ENCODE measurements at regions not wholly inside any gene's neighbourhood (a gene's known extent, or its start where the extent isn't known, plus 50 kb on each side); places are given as distances from the start of the nearest gene placed in this dataset.

- in situ Hi-C loops (cut with HindIII; ENCODE audit: low sequenced_read_pairs) = no loop called here
Measured at GRCh38 chr11:113584371-113584770, 109.2 kb upstream of the DRD2 start.

GRCh38 chr11:113581713-113582112, 106.5 kb upstream of the DRD2 start:
- in situ Hi-C loops (cut with HindIII; ENCODE audit: low sequenced_read_pairs) = no loop called here

DNA sequence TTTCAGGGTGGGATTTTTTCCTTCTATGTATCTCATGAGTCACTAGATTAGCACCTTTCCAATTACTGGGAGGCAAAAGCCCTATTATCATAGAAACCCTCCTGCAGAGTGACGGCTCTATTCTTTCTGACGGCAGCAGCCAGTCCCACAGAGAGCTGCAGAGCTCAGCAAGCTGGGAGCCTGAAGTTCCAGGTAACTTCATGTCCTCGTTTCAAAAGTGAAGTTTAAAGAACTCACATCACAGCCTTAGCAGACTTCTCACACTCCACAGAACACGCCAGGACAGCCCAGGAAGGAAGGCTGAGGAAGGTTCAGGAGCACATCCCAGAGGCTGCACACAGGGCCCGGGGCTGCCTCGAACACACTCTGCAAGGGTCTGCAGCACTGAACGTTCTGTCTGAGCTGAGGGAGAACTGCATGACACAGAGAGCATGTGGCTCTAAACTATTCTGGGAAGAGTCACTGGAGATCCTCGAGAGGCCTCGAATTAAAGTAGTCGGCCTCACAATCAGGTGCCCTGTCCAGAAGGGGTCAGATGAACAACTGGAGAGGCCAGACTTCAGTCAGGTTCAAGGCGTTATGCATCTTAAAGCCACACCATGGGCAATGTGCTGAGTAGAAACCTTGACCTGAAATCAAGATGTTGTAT, 104.2 kb upstream of the DRD2 start:
- in situ Hi-C loops (cut with HindIII; ENCODE audit: low sequenced_read_pairs) = no loop called here

GRCh38 chr11:113578715-113579250, 103.6 kb upstream of the DRD2 start:
- in situ Hi-C loops (cut with HindIII; ENCODE audit: low sequenced_read_pairs) = no loop called here

DNA sequence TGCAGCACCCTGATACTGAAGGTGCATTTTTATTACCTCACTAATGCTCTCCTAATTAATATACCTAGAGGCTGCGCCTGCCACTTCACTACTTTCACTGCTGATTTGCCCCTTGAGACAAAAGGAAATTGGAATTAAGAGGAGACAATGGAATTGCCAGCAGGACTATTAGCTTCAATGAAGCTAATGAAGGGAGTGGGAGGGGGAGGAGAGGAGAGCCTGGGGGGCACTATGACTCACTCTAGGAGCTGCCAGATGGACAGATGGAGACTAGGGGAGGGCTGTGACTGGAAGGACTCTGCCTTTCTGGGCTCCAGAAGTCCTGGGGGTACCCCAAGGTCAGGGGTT, 102.8 kb upstream of the DRD2 start:
- in situ Hi-C loops (cut with HindIII; ENCODE audit: low sequenced_read_pairs) = no loop called here

- in situ Hi-C loops (cut with HindIII; ENCODE audit: low sequenced_read_pairs) = no loop called here
Measured at GRCh38 chr11:113577356-113578032, 102.3 kb upstream of the DRD2 start.

DNA sequence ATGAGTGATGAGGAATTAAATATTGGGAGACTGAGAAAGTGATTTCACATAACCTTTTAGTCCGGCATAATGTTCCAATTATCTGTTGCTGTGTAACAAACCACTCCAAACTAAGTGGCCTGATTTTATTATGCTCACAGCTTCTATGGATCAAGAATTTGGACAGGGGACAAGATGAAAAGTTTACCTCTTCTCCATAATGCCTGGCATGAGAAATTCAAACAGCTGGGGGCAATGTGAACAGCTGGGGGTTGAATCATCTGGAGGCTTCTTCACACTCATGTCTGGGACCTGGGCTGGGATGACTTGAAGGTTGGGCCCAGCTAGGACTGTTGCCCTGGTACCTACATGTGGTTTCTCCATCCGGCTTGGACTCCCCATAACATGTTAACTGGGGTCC, 99.4 kb upstream of the DRD2 start:
- in situ Hi-C loops (cut with HindIII; ENCODE audit: low sequenced_read_pairs) = no loop called here

GRCh38 chr11:113574171-113574570, 99.0 kb upstream of the DRD2 start:
- in situ Hi-C loops (cut with HindIII; ENCODE audit: low sequenced_read_pairs) = no loop called here

- in situ Hi-C loops (cut with HindIII; ENCODE audit: low sequenced_read_pairs) = no loop called here
Measured at GRCh38 chr11:113572136-113572735, 97.0 kb upstream of the DRD2 start.

DNA sequence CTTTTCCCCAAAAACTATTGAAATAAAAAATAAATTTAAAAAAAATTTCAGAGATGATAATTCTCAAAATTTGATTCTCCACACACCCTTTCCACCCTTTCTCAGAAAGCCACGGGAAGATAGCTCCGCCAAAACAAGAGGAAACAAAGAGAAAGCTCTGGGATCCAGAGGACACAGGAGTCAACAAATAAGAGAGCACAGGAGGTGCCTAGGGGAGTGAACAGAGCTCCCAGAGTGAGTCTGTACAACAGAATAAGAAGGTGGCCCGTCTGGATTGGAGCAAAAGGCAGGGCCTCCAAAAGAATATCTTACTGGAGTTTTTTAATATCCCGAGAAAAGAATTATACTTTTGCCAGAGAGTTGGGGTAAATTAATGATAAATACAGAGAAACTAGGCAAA, 96.3 kb upstream of the DRD2 start:
- in situ Hi-C loops (cut with HindIII; ENCODE audit: low sequenced_read_pairs) = no loop called here

- in situ Hi-C loops (cut with HindIII; ENCODE audit: low sequenced_read_pairs) = no loop called here
Measured at GRCh38 chr11:113570906-113571305, 95.7 kb upstream of the DRD2 start.

DNA sequence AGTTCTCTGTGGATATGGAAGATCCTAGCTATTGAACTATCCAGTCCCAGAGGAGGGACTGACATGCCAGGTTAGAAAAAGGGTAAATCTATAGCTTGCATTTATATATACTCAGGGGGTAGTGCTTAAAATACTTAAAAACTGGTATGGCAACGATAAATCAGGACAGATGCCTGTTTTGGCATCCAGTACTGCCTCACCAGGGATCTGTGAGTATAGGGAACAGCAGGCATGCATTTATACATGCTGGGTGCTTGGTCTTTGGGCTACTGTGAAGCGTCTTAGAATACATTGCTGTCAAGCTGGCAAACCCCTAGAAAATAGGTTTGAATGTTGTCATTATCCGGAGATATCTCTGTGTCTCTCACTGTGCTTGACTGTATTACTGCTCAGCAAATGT, 94.2 kb upstream of the DRD2 start:
- in situ Hi-C loops (cut with HindIII; ENCODE audit: low sequenced_read_pairs) = loop anchor here (5.0 kb wide), 1 partner anchor 57 kb away; no protein-coding TSS in a partner anchor

- in situ Hi-C loops (cut with HindIII; ENCODE audit: low sequenced_read_pairs) = loop anchor here (5.0 kb wide), 1 partner anchor 56 kb away; no protein-coding TSS in a partner anchor
Measured at GRCh38 chr11:113568566-113568965, 93.4 kb upstream of the DRD2 start.

GRCh38 chr11:113567867-113568544, 92.8 kb upstream of the DRD2 start:
- in situ Hi-C loops (cut with HindIII; ENCODE audit: low sequenced_read_pairs) = loop anchor here (5.0 kb wide), 1 partner anchor 56 kb away; no protein-coding TSS in a partner anchor

DNA sequence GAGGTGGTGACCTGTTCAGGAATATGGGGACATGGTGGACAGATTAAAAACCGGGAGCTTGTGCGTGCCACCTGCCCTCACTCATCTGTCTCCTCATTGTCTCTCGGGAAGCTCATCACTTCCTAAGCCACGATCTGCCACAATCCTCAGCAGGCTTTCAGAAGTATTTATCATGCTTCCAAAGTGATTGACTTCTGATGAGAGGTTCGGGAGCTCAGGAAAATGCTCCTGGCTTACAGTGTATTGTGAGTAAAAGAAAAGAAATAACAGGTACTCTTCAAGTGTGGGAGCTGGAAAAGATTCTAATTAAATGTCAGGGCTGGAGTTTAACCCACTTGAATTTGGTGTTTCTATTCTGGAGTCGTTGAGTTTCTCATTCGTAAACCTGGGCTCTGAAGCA, 91.9 kb upstream of the DRD2 start:
- in situ Hi-C loops (cut with HindIII; ENCODE audit: low sequenced_read_pairs) = loop anchor here (5.0 kb wide), 1 partner anchor 55 kb away; no protein-coding TSS in a partner anchor

DNA sequence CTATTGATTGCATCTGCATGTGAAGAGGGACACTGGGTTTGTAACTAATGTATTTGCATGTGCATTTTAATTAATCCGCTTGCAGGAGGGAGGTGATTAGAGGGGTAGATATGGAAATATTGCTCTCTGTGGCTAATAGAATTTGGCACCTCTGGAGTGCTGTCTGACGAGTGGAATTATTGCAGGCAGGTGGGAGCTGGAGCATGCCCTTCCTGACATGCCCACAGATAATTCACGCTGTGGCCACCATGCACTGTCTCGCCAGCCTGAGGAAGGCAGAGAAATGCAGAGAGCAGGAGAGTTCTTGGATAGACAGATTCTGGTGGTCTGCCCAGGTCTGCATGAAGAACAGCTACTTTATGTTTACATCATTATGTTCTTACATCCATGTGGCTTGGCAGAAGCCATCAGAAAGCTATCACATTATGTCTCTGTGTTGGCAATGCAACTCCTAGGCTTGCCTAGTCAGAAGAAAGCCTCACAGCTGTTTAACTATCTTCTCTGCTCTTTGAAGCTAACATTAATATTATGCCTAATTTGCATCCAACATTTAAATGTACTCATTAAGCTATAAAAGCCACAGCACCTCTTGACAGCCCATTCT, 89.4 kb upstream of the DRD2 start:
- in situ Hi-C loops (cut with HindIII; ENCODE audit: low sequenced_read_pairs) = loop anchor here (5.0 kb wide), 1 partner anchor 52 kb away; no protein-coding TSS in a partner anchor

GRCh38 chr11:113563766-113564526, 88.7 kb upstream of the DRD2 start:
- in situ Hi-C loops (cut with HindIII; ENCODE audit: low sequenced_read_pairs) = no loop called here

GRCh38 chr11:113562981-113563461, 87.8 kb upstream of the DRD2 start:
- in situ Hi-C loops (cut with HindIII; ENCODE audit: low sequenced_read_pairs) = no loop called here

GRCh38 chr11:113562576-113562975, 87.4 kb upstream of the DRD2 start:
- in situ Hi-C loops (cut with HindIII; ENCODE audit: low sequenced_read_pairs) = no loop called here

DNA sequence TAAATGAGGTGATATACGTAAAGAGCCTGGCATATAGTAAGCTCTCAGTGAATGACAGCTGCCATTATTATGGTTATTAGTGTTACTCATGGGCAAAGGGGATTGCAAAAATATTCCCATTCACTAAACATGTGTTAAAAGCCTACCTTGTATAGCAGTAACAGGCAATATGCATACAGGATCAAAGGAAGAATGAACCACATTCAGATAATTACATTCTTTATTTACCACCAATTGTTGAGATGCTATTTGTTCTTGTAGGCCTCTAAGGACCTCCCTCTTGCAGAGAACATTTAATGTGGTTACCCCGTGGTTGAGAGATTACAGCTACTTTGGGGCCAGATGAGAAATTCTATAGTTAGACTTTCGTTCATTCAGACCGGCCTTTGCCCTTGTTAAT, 82.7 kb upstream of the DRD2 start:
- in situ Hi-C loops (cut with HindIII; ENCODE audit: low sequenced_read_pairs) = no loop called here

Data from DLD1 (cell line).